HEK293 (cell line): ENCODE measurements at regions not wholly inside any gene's neighbourhood (a gene's known extent, or its start where the extent isn't known, plus 50 kb on each side); places are given as distances from the start of the nearest gene placed in this dataset.

Experiments used
- CTCF ChIA-PET: fragments of 350-600 bp; formaldehyde crosslinking; extraction: SDS; loops from one replicate; lab custom pipeline; 2021; ENCODE audit warnings: antibody characterized with exemption; lab: Yijun Ruan, JAX
- POLR2A ChIA-PET: fragments of 300-600 bp; formaldehyde crosslinking; extraction: SDS; loops from one replicate; lab custom pipeline; 2020; ENCODE audit warnings: antibody characterized with exemption, inconsistent platforms; lab: Yijun Ruan, JAX
- H3K27ac ChIP-seq: fragments of 200-500 bp; sonication (Bioruptor generic); 2 replicates; pipeline ENCODE4 v1.5.1; 2014; ENCODE audit warnings: low read depth, low read length, control low read depth, inconsistent platforms; ENCODE audit errors: extremely low read depth
- H3K36me3 ChIP-seq, 2 experiments: fragments of 200-500 bp in 1 of 2; sonication (Bioruptor generic) in 1 of 2; 1 replicate in 1 of 2; 2 replicates in 1 of 2; pipeline ENCODE4 v1.5.1; 2014 to 2017; ENCODE audit warnings: inconsistent platforms in 2 of 2, low read length in 2 of 2; ENCODE audit not compliant: control insufficient read depth in 2 of 2, insufficient read depth in 1 of 2
- H3K4me1 ChIP-seq: fragments of 200-500 bp; sonication (Bioruptor generic); 2 replicates; pipeline ENCODE4 v1.5.1; 2014; ENCODE audit warnings: mild to moderate bottlenecking, low read length, inconsistent platforms; ENCODE audit not compliant: control insufficient read depth, insufficient read depth
- H3K4me3 ChIP-seq: 2 replicates; pipeline ENCODE4 v1.5.1; 2011; ENCODE audit warnings: low read depth, mild to moderate bottlenecking, control low read depth, low read length, moderate library complexity
- H3K9me3 ChIP-seq: fragments of 200-500 bp; sonication (Bioruptor generic); 2 replicates; pipeline ENCODE4 v1.5.1; 2014; ENCODE audit warnings: low read depth, low read length, inconsistent platforms; ENCODE audit not compliant: control insufficient read depth, insufficient read depth
- OSR2 ChIP-seq: fragments of 450-650 bp; formaldehyde crosslinking; IDR thresholded peaks from 2 replicates; pipeline ENCODE4 v1.5.1; 2016; ENCODE audit warnings: missing biosample characterization, missing genetic modification characterization
- REST ChIP-seq: fragments of 450-650 bp; formaldehyde crosslinking; IDR thresholded peaks from 2 replicates; pipeline ENCODE4 v1.5.1; 2016; ENCODE audit warnings: missing biosample characterization, missing genetic modification characterization
- ZBTB10 ChIP-seq: fragments of 450-650 bp; formaldehyde crosslinking; IDR thresholded peaks from 2 replicates; pipeline ENCODE4 v1.5.1; 2016; ENCODE audit warnings: missing biosample characterization, missing genetic modification characterization
- ZBTB7A ChIP-seq: fragments of 450-650 bp; formaldehyde crosslinking; IDR thresholded peaks from 2 replicates; pipeline ENCODE4 v1.5.1; 2016; ENCODE audit warnings: low read depth, missing biosample characterization, missing genetic modification characterization
- ZNF133 ChIP-seq: fragments of 450-650 bp; formaldehyde crosslinking; IDR thresholded peaks from 2 replicates; pipeline ENCODE4 v1.5.1; 2016; ENCODE audit warnings: missing biosample characterization, missing genetic modification characterization
- ZNF16 ChIP-seq: fragments of 450-650 bp; formaldehyde crosslinking; IDR thresholded peaks from 2 replicates; pipeline ENCODE4 v1.5.1; 2016; ENCODE audit warnings: low read depth, missing biosample characterization, missing genetic modification characterization
- ZNF175 ChIP-seq: fragments of 450-650 bp; formaldehyde crosslinking; IDR thresholded peaks from 2 replicates; pipeline ENCODE4 v1.5.1; 2016; ENCODE audit warnings: missing biosample characterization, missing genetic modification characterization
- ZNF221 ChIP-seq: fragments of 450-650 bp; formaldehyde crosslinking; IDR thresholded peaks from 2 replicates; pipeline ENCODE4 v1.5.1; 2017; ENCODE audit warnings: missing biosample characterization, missing genetic modification characterization, borderline replicate concordance
- ZNF266 ChIP-seq: fragments of 450-650 bp; formaldehyde crosslinking; IDR thresholded peaks from 2 replicates; pipeline ENCODE4 v1.5.1; 2016; ENCODE audit warnings: missing biosample characterization, missing genetic modification characterization, low read depth
- ZNF302 ChIP-seq: fragments of 450-650 bp; formaldehyde crosslinking; IDR thresholded peaks from 2 replicates; pipeline ENCODE4 v1.5.1; 2016; ENCODE audit warnings: missing biosample characterization, missing genetic modification characterization, low read depth
- ZNF561 ChIP-seq: fragments of 450-650 bp; IDR thresholded peaks from 2 replicates; pipeline ENCODE4 v1.5.1; 2018; ENCODE audit warnings: missing biosample characterization, missing genetic modification characterization, borderline replicate concordance
- ZNF621 ChIP-seq: fragments of 450-650 bp; formaldehyde crosslinking; IDR thresholded peaks from 2 replicates; pipeline ENCODE4 v1.5.1; 2017; ENCODE audit warnings: missing biosample characterization, missing genetic modification characterization
- ZNF660 ChIP-seq: fragments of 450-650 bp; IDR thresholded peaks from 2 replicates; pipeline ENCODE4 v1.5.1; 2018; ENCODE audit warnings: missing biosample characterization, mild to moderate bottlenecking, missing genetic modification characterization
- ZNF701 ChIP-seq: fragments of 450-650 bp; formaldehyde crosslinking; IDR thresholded peaks from 2 replicates; pipeline ENCODE4 v1.5.1; 2016; ENCODE audit warnings: missing biosample characterization, missing genetic modification characterization
- ZNF768 ChIP-seq: fragments of 450-650 bp; formaldehyde crosslinking; IDR thresholded peaks from 2 replicates; pipeline ENCODE4 v1.5.1; 2018; ENCODE audit warnings: missing biosample characterization, mild to moderate bottlenecking, missing genetic modification characterization

GRCh38 chr10:8379906-8380832 is 325.7 kb downstream of the GATA3 start:
- CTCF ChIA-PET = interaction anchor here (1.0 kb wide), 1 partner anchor 855 kb away, joined by 3 read pairs; no protein-coding TSS in a partner anchor
- Histone ChIP-seq H3K9me3 (no peaks in the 10 kb centered on the region), H3K27ac (no peak overlapping the region), H3K36me3 (no peaks in the 10 kb centered on the region)
- no peak for TF ChIP-seq ZNF302 (tag by site-specific recombination)
- TF ChIP-seq ZNF768 (tag by site-specific recombination) = peak; percentile 51; the same call in 1 of the 2 replicates
- TF ChIP-seq ZNF266 (tag by site-specific recombination) = no peak
- no peak for TF ChIP-seq ZNF133
- TF ChIP-seq ZNF221 (tag by site-specific recombination) = no peak
- TF ChIP-seq ZNF660 (tag by site-specific recombination) = no peak
- no peak for TF ChIP-seq ZNF701 (tag by site-specific recombination)
- TF ChIP-seq ZNF621 = no peak
- TF ChIP-seq, all 188 proteins: peak for 1
- Histone ChIP-seq H3K4me3 (no peak overlapping the region), H3K4me1 (peaks cover 2% of the 10 kb centered on the region)
- POLR2A ChIA-PET = no interaction called here

GRCh38 chr10:8380833-8381496 is 326.5 kb downstream of the GATA3 start:
- no peak overlapping the region for H3K27ac ChIP-seq
- POLR2A ChIA-PET = no interaction called here
- no peaks in the 10 kb centered on the region for H3K36me3 ChIP-seq
- TF ChIP-seq ZNF561 (tag by site-specific recombination) = no peak
- no peak for TF ChIP-seq OSR2 (tag by site-specific recombination)
- TF ChIP-seq REST (tag by site-specific recombination) = no peak
- TF ChIP-seq ZBTB7A (tag by site-specific recombination) = no peak
- no peak for TF ChIP-seq ZBTB10 (tag by site-specific recombination)
- no peak for TF ChIP-seq ZNF16
- no peak for TF ChIP-seq ZNF175 (tag by site-specific recombination)
- H3K4me1 ChIP-seq = peaks cover 2% of the 10 kb centered on the region
- CTCF ChIA-PET = no interaction called here
- no peak overlapping the region for H3K4me3 ChIP-seq
- H3K9me3 ChIP-seq = no peaks in the 10 kb centered on the region
